GM21619 (cell line): ENCODE measurements at regions not wholly inside any gene's neighbourhood (a gene's known extent, or its start where the extent isn't known, plus 50 kb on each side); places are given as distances from the start of the nearest gene placed in this dataset.

ENCODE experiments used
- ATAC-seq: cut with Tn5 transposase; IDR thresholded peaks from one replicate; pipeline ENCODE4 v1.9.1; 2021; ENCODE audit not compliant: unreplicated experiment

DNA sequence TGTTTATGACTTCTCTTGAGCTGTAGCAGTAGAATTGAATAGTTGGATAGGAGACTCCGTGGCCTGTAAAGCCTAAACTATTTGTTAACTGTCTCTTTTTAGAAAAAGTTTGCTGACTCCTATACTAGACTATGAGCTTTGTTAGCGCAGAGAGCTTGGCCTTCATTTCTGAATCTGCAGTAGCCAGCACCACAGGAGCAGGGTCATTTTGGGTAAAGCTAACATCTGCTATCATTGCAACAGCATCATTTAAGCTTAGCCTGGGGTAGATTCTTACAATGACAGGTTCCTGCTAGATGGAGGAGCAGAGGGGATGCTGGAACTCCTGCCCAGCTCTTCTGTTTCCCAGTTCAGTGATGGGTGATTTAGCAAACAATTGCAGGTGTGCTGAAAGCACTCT lies 133.7 kb upstream of the ASTN2 start:
- ATAC-seq, result no peak

DNA sequence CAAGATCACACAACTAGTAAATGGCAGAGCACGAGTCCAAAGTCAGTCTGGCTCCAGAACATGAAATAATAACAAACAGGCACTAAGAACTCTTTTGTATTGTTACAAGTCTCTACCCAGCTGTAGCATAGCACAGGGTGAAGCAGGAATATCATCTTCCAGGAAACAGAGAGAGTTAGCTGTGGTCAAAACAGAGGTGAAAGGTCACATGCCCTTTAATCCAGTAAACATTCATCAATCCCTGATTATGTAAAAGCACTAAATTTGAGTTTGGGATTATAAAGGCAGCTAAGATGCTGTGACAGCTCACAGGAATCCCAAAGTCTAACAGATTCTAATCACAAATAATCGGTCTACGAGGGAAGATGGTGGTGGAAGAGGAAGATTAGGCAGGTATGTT lies 133.0 kb upstream of the ASTN2 start:
- no peak for ATAC-seq

DNA sequence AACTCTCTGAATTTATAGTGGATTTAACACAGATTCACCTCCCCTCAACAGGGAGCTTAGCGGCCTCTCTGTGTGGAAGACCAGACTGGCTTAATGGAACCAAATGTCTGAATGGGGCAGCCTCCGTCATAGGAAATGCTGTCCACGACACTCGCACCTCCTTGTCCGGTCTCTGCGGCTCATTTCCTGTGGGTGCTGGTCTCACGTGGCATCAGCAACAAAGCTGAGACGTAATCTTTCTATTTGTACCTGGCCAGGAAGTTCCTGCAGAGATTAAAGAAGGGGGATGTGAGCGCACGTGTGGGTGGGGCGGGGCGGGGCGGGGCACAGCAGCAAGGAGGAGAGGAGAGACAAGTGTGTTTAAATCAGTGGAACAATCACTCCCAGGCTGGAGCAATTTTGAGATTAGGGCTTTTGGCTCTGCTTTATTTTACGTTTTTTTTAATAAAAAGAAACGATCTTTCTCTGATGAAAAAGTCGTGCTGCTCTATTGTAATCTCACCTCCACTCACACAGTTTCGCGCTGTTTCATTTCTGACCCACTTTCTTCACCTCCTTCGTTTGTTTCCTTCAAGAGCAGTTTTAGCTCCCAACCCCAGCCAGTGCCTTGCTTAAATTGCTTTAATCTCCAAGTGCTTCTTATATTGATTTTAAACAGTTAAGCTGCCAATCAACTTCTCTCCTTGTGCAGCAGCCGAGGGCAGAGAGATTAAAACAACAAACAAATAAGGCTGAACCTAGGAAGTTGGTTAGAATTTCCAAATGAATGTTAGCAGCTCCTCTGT lies 132.2 kb upstream of the ASTN2 start:
- ATAC-seq, result no peak

DNA sequence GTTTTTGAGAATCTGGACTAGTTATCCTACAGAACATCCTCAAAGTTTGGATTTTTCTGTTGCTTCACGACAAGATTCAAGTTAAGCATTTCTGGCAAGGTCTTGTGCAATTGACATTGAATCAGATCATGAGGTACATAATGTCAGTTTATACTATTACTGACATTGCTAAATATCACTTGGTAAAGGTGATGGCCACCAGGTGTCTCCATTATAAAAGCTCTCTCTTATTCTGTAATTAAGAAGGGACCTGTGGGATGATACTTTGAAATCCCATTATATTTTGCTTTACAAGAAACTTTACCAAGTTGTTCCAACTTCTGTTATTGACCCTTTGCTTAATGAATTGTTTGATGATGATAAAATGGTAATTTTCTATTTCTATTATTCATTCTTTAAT lies 131.0 kb upstream of the ASTN2 start:
- ATAC-seq, result no peak

DNA sequence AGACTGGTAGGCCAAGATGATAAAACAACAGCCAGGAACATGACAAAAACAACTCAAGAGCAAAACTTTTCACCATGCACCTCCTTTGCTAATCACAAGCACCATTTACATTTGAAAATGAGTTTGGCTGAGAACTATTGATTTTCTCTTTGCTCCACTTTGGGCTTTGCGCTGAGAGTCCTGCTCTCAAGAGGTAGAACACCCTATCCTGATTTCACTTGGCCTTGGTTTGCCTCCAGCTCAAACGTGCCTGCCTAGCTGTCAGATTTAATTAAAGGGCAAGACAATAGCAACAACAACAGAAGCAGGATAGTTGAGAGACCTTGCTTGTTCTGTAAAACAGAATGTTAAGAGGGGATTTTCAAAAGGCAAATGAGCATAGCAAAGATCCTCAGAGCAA lies 128.2 kb upstream of the ASTN2 start:
- ATAC-seq, result no peak

DNA sequence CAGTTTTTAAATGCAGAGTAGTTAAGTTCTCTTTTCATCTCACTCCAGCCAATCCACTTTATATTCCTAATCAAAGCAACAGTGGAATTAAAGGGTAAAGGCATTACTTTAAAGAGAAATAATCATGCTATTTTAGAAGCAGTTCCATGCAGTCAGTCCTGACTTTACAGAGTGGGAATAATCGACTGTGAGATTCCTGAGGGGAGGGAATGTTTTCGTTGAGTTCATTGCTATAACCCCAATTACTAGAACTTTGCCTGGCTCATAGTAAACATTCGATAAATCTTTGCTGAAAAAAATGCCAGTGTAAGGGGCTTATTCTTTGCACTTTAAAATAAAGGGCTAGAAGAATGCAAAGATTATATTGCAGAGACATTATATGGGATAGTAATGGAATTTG lies 127.2 kb upstream of the ASTN2 start:
- no peak for ATAC-seq

DNA sequence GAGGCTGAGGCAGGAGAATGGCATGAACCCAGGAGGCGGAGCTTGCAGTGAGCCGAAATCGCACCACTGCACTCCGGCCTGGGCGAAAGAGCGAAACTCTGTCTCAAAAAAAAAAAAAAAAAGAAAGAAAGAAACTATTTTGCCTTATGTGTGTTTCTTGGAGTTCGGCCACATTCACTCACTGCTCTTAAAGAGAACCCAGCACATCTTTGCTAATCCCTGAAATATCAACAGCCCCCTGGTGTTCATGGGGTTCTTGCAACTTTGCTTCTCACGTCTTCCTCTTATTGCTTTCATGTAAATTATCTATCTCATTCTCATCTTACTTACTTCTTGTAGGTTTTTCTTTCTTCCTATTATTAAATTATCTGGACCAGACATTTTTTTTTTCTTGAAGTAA lies 126.3 kb upstream of the ASTN2 start:
- ATAC-seq, result no peak

DNA sequence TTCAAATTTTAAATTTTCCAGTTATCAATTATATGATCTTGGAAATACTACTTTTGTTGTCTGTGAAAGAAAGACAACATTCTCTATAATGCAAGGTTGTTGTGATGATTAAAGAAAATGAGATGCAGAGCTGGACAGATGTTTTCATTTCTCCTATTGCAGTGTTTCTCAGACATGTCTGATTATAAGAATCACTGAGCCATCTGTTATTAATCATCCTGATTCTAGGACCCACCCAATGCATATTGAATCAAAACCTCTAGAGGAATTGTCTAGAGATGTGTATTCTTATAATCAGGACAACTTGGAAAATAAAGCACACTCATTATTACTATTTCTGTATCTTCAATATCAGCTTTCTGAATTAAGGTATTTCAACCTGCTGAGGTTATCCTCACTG lies 121.1 kb upstream of the ASTN2 start:
- no peak for ATAC-seq

DNA sequence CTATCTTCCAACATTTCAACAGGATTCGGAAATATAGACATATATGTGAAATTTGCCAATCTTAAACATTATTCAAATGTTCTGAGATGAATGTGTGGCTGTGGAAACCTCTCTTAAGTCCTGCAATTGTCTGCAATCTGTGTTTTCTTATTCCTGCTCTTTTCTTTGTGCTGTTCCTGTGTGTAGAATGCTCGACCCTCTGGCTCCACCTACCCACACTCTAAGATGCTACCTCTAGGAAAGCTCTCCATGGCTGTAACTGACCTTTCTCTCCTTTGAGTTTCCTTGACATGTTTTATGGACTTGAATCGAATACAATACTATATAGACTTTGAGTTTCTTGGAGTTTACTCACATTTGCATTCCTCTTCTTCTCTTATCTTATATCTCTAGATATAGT lies 120.6 kb upstream of the ASTN2 start:
- ATAC-seq, result no peak

DNA sequence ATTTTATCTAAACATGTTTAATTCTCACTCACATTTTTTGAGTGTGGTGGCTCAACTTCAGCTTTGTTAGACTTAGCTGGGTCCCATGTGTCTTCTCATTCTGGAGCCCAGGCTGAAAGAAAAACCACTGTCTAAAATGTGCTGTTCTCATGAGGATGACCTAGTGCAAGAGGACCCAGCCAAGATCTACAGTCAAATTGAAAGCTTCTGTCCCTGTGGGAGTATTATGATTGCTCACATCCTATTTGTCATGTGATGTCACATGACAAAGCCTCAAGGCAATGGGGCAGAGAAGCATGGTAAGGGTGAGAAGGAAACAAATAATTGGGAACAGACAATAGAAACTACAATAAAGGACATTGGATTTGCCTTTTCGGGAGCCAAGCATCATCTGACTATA lies 113.4 kb upstream of the ASTN2 start:
- no peak for ATAC-seq

DNA sequence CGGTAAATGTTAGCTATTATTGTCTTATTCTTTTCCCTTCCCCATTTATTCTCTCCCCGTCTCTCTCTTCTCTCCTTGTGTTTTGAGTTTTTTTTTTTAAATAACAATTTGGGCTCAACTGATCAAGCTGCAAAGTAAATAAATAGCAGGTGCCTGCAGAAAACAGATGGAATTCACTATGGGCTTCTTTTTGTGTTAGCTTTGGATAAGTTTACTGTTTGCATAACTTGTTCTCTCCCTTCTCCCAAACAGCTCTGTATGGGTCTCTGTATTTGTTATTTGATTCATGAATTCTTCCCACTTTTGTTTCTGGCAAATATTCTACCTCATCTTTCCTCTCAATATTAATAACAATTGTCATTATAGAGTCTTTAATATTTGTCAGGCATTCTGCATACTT lies 111.8 kb upstream of the ASTN2 start:
- no peak for ATAC-seq

DNA sequence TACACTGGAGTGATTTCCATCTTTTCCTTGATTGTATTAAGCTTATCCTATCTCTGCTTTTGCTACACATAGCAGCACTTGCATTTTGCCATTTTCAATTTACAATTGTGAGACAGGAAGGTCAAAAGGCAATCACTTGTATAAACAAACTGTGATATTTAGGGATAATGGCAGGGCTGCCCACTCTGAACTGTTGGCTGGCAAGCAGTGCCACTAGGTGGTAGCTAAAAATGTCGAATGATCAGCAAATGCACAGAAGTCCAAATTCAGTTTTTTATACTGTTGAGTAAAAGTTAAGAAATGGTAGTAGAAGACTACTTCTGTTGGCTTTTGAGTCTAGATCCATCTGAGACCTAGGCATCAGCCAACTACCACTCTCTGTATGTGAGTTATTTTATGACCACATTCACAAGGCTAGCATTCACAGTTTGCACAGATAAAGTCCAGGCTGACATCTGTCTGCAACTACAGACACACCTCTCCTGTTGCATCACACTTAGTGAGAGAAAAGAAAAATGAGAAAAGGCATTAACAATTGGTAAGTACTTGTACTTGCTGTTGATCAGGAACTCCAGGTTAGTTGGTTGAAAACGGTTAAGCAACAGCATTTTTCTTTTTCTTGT lies 108.8 kb upstream of the ASTN2 start:
- no peak for ATAC-seq

DNA sequence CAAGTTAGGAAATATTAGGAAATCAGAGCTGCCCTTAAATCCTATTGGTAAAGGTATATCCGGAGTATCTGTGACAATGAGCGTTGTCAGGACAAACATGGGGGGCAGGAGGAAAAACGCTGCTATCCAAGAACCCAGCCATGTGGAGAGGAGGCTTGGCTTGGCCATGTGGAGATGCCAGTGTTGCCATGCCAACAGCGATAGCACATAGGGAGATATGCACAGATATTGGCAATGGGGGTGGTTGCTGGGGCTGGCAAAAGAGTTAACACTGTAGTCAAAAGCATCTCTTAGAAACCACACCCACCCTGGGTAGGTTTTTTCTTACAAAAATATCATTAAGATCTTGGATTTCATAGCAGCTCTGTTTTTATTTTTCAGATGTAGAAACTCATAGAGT lies 106.4 kb upstream of the ASTN2 start:
- no peak for ATAC-seq

DNA sequence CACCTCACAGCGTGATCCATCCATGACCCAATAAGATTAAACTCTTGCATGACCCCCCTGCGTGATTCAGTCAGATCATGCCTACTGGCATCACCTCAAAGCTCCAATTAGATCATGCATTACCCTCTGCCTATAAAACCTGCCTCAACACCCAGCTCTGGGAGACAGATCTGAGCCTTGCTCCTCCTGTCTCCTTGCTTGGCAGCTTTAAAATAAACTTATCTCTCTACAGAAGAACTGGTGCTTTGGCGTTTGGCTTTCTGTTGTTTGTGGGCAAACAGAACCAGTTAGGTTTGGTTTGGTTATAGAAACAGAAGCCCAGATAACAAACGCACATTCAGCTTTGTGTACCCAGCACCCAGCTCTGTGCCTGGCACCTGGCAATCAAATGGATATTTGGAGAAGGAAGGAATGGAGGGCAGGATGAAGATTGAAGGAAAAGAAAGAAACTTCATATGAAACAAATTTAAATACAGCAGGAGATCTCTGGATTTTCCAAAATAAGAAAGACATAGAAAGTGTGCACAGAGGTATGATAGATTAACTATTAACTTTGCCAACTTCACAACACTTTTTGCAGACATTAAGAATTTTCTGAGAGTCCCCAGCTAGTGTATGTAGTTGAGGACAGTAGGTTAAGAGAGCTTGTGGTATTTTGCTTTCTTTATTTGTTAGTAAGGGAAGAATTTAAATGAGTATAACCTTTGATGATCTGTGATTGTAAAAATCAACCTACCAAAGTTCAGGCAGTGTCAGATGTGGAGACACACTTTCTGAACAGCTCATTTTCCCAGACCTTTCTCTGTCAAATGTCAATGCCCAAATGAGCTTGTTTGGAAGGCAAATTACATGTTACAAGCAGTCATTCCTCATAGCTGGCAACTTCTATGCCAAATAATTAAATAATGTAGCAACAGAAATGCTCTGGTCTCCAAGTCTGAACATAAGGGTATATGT lies 102.1 kb upstream of the ASTN2 start:
- ATAC-seq, result no peak

DNA sequence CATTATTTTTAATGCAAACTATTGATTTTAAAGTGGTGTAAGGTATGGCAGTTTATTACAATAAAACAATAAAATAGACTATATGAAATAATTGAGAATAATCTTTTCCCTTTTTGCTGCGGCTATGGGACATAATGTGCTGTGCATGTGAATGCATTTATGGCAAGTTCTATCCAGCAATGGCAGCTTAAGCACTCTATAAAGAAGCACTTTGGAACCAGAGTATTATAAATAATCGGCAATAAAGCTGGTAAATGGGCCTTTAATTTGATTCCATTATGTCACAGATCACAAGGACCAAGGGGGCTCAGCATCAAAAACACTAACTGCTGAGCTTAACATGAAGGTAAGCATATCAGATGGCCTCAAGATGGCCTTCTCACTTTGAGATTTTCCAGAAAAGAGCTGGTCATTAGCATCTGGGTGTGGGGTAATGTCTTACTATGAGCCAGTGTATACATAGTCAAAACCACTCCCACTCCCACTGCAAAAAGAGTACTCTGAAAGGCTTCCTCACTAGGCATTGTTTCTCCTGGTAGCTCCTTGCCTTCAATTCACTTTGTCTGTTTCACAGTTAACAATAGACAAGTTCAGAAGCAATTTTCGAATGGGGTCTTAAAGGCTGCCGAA lies 97.1 kb upstream of the ASTN2 start:
- no peak for ATAC-seq

DNA sequence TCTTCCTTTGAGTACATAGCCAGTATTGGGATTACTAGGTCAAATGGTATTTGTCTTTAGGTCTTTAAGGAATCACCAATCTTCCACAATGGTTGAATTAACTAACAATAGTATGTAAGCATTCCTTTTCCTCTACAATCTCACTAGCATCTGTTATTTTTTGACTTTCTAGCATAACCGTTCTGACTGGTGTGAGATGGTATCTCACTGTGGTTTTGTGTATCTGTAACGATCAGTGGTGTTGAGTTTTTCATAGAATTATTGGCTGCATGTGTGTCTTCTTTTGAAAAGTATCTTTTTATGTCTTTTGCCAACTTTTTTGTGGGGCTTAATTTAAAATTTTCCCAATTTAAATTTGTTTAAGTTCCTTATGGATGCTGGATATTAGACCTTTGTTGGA lies 81.5 kb upstream of the ASTN2 start:
- ATAC-seq, result no peak

DNA sequence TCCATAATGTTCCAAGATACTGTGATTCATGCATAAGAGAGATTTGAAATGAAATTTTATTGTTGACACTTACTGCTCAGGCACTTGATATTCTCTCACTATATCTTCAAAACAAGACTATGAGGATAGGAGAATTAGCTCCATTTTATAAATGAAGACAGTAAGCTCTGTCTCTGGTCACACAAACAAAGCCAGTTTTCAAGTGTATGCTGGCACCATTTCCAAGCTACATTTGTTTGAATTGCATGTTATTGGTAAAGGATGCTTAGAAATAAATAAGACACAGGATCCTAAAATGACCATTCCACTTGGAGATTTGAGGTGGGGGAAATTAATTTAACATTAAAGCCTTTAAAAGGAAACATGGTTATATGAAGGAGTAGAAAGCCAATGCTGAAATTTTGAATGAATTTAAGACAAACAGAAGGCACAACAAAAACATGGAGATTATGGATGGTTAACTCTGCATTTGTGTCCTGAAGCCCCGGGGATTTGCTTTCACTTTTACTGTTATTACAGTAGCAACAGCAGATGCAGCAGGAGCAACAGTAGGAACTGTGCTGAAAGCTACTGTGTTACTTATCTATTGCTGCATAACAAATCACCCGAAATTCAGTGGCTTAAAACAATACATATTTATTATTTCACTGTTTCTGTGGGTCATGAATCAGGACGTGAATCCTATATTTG lies 79.7 kb upstream of the ASTN2 start:
- no peak for ATAC-seq

DNA sequence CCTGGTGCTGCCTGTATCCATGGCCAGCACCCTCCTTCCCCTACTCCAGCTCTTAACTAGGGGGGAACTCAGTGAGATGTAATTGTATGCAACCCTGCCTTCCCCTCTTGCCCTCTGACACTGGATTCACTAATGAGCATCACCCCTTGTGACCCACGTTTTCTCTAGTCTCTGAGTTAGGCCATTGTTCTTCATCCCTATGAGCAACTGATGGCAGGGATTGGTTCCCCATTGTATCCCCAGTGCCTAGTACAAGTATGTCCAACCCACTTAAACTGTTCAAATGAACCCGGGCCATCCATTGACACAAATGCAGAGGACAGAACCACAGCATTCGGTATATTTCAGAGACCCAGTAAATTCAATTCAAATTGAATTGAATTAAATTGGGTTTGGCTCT lies 77.6 kb upstream of the ASTN2 start:
- no peak for ATAC-seq

DNA sequence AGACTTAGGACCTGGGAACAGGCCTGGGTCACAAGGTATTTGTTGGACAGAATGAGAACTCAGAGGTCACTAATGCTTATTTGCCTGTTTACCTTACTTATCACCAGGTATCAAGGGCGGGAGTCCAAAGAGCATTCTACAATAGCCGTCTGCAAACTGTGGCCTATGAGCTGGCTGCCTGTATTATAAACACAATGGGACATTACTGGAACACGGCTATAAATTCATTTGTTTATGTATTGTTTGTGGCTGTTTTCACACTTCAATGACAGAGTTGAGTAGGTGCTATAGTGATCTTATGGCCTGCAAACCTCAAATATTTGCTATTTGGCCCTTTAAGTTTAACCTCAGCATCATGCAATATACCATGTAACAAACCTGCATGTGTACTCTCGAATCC lies 76.6 kb upstream of the ASTN2 start:
- ATAC-seq, result no peak

DNA sequence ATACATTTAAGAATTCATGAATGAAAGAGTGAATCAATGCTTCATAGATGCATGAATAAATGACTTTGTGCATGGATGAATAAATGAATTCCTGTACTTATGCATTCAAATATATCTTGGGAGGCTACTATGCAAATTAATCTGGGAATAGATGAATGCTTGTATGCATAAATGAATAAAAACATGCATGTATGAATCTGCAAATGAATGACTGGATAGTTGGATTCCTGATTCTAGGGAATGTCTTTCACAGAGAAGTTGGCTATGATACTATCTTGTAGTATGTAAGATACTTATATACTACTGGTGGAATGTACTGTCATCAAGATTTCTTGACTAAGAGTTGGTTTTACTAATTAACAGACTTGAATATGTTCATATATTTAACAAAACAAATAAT lies 75.3 kb upstream of the ASTN2 start:
- no peak for ATAC-seq

DNA sequence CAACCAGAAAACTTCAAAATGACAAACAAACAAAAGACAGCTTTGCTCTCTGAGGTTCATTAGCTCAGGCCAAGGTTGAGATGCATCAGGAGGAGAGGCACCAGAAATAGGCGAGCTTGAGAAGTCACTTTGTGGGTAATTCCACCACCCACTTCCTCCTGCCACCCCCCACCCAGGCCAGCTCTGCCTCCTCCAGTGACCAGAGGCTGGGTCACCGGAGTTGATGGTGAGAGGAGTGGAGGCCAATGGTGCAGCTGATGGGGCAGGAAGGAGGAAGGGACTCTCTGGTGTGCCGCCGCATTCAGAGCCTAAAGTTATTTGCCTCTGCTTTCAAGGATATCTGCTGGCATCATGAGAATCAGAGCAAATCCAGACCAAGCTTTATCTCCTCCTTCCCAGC lies 73.8 kb upstream of the ASTN2 start:
- no peak for ATAC-seq
